ENCODE measurements at regions not wholly inside any gene's neighbourhood (a gene's known extent, or its start where the extent isn't known, plus 50 kb on each side); places are given as distances from the start of the nearest gene placed in this dataset.

- Histone ChIP-seq H3F3A (ENCODE audit: insufficient read depth, low read length, poor library complexity, severe bottlenecking) (no peaks in the 10 kb centered on the region), H3K27ac (ENCODE audit: low read length) (no peak overlapping the region), H3K9me3 (ENCODE audit: low read length) (no peaks in the 10 kb centered on the region), H3K79me2 (replicated peaks; ENCODE audit: insufficient read depth, low read length) (no peaks in the 10 kb centered on the region), H3K4me3 (ENCODE audit: low read length) (no peak overlapping the region), H3K36me3 (ENCODE audit: insufficient read depth, low read length) (no peaks in the 10 kb centered on the region), H4K20me1 (ENCODE audit: insufficient read depth) (no peaks in the 10 kb centered on the region), H3K9ac (ENCODE audit: low read length) (no peak overlapping the region), H3K9me2 (ENCODE audit: insufficient read depth, low read length) (no peaks in the 10 kb centered on the region), H3K4me2 (ENCODE audit: low read length) (no peak overlapping the region), H2AFZ (ENCODE audit: low read depth, low read length) (no peak overlapping the region), H3K27me3 (ENCODE audit: insufficient read depth, low read depth, low read length) (no peaks in the 10 kb centered on the region)
- no peak for TF ChIP-seq EZH2 (IDR thresholded peaks at IDR 0.05; ENCODE audit: borderline replicate concordance, insufficient read depth, low read length, poor library complexity, severe bottlenecking)
- no peak for TF ChIP-seq SMC3 (conservative IDR thresholded peaks at IDR 0.05; ENCODE audit: poor library complexity)
- TF ChIP-seq MXI1 (conservative IDR thresholded peaks at IDR 0.05; ENCODE audit: poor library complexity, severe bottlenecking), result no peak
- no peak for TF ChIP-seq POLR2AphosphoS5 (IDR thresholded peaks at IDR 0.05)
- no peak for TF ChIP-seq TAF1 (IDR thresholded peaks at IDR 0.05; ENCODE audit: low read depth)
- no peak for TF ChIP-seq RAD21 (conservative IDR thresholded peaks at IDR 0.05)
- no peak for TF ChIP-seq CTCF (IDR thresholded peaks at IDR 0.05; ENCODE audit: poor library complexity, severe bottlenecking)
- no peak for TF ChIP-seq EP300 (conservative IDR thresholded peaks at IDR 0.05; ENCODE audit: poor library complexity, severe bottlenecking)
- TF ChIP-seq, protein P1, sequence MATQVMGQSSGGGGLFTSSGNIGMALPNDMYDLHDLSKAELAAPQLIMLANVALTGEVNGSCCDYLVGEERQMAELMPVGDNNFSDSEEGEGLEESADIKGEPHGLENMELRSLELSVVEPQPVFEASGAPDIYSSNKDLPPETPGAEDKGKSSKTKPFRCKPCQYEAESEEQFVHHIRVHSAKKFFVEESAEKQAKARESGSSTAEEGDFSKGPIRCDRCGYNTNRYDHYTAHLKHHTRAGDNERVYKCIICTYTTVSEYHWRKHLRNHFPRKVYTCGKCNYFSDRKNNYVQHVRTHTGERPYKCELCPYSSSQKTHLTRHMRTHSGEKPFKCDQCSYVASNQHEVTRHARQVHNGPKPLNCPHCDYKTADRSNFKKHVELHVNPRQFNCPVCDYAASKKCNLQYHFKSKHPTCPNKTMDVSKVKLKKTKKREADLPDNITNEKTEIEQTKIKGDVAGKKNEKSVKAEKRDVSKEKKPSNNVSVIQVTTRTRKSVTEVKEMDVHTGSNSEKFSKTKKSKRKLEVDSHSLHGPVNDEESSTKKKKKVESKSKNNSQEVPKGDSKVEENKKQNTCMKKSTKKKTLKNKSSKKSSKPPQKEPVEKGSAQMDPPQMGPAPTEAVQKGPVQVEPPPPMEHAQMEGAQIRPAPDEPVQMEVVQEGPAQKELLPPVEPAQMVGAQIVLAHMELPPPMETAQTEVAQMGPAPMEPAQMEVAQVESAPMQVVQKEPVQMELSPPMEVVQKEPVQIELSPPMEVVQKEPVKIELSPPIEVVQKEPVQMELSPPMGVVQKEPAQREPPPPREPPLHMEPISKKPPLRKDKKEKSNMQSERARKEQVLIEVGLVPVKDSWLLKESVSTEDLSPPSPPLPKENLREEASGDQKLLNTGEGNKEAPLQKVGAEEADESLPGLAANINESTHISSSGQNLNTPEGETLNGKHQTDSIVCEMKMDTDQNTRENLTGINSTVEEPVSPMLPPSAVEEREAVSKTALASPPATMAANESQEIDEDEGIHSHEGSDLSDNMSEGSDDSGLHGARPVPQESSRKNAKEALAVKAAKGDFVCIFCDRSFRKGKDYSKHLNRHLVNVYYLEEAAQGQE (IDR thresholded peaks at IDR 0.05; ENCODE audit: borderline replicate concordance), result no peak
Measured at GRCh38 chr7:156148547-156148946, 336.3 kb upstream of the SHH start.

DNA sequence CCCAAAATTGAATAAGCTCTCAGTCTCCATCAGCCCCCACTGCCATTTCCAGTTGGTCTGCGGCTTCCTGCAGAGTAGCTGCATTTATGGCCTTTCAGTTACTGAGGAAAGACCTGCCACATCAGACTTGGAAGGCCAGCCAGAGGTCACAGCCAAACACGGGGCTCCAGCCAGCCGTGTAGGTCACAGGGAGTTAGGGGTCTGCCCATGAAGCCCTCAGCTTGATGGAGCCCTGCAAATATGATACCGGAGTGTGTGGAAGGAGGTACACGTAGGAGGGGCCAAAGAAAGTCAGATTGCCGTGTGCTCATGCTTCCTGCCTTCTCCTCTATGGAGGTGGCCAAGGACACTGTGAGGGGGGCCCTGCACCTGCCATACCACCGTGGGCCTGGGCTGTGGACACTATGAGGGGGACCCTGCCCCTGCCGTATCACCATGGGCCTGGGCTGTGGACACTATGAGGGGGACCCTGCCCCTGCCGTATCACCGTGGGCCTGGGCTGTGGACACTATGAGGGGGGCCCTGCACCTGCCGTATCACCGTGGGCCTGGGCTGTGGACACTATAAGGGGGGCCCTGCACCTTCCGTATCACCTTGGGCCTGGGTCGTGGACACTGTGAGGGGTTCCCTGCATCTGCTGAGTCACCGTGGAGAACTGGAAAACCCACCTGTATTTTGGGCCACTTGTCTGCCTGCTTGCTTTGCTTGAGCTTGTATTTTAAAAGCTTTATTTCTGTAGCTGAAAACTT, 335.7 kb upstream of the SHH start:
- H3K9me2 ChIP-seq (ENCODE audit: insufficient read depth, low read length), result no peaks in the 10 kb centered on the region
- no peaks in the 10 kb centered on the region for H3K9me3 ChIP-seq (ENCODE audit: low read length)
- TF ChIP-seq TAF1 (IDR thresholded peaks at IDR 0.05; ENCODE audit: low read depth), result no peak
- TF ChIP-seq MXI1 (conservative IDR thresholded peaks at IDR 0.05; ENCODE audit: poor library complexity, severe bottlenecking), result no peak
- no peak for TF ChIP-seq CTCF (IDR thresholded peaks at IDR 0.05; ENCODE audit: poor library complexity, severe bottlenecking)
- no peak for TF ChIP-seq SMC3 (conservative IDR thresholded peaks at IDR 0.05; ENCODE audit: poor library complexity)
- TF ChIP-seq, protein P1 (IDR thresholded peaks at IDR 0.05; ENCODE audit: borderline replicate concordance), result no peak
- no peak for TF ChIP-seq RAD21 (conservative IDR thresholded peaks at IDR 0.05)
- TF ChIP-seq EZH2 (IDR thresholded peaks at IDR 0.05; ENCODE audit: borderline replicate concordance, insufficient read depth, low read length, poor library complexity, severe bottlenecking), result no peak
- TF ChIP-seq EP300 (conservative IDR thresholded peaks at IDR 0.05; ENCODE audit: poor library complexity, severe bottlenecking), result no peak
- TF ChIP-seq POLR2AphosphoS5 (IDR thresholded peaks at IDR 0.05), result no peak
- H3K4me3 ChIP-seq (ENCODE audit: low read length), result no peak overlapping the region
- no peak overlapping the region for H3K9ac ChIP-seq (ENCODE audit: low read length)
- H3K36me3 ChIP-seq (ENCODE audit: insufficient read depth, low read length), result no peaks in the 10 kb centered on the region
- no peak overlapping the region for H2AFZ ChIP-seq (ENCODE audit: low read depth, low read length)
- no peak overlapping the region for H3K4me2 ChIP-seq (ENCODE audit: low read length)
- H3K79me2 ChIP-seq (replicated peaks; ENCODE audit: insufficient read depth, low read length), result no peaks in the 10 kb centered on the region
- H3F3A ChIP-seq (ENCODE audit: insufficient read depth, low read length, poor library complexity, severe bottlenecking), result no peaks in the 10 kb centered on the region
- H4K20me1 ChIP-seq (ENCODE audit: insufficient read depth), result no peaks in the 10 kb centered on the region
- H3K27ac ChIP-seq (ENCODE audit: low read length), result no peak overlapping the region
- no peaks in the 10 kb centered on the region for H3K27me3 ChIP-seq (ENCODE audit: insufficient read depth, low read depth, low read length)

Data from neural cell (in vitro differentiated cells).